PFSK-1 (cell line): ENCODE measurements at regions not wholly inside any gene's neighbourhood (a gene's known extent, or its start where the extent isn't known, plus 50 kb on each side); places are given as distances from the start of the nearest gene placed in this dataset.

Experiments used
- FOXP2 ChIP-seq: optimal IDR thresholded peaks from 2 replicates; pipeline ENCODE3; 2011; ENCODE audit warnings: borderline replicate concordance, control low read depth, inconsistent platforms; ENCODE audit not compliant: insufficient read depth; ENCODE audit errors: extremely low read length, extremely low read depth
- POLR2AphosphoS5 ChIP-seq: IDR thresholded peaks from 2 replicates; pipeline ENCODE4 v1.6.1; 2012; ENCODE audit warnings: low read depth, mild to moderate bottlenecking, control low read depth, low read length, moderate library complexity
- REST ChIP-seq, 2 experiments: IDR thresholded peaks; 2 replicates each; pipeline versions ENCODE4 v1.6.1 to v1.8.0; 2011 to 2012; ENCODE audit warnings: low read depth in 2 of 2, low read length in 2 of 2, control low read depth in 1 of 2, inconsistent platforms in 1 of 2, mild to moderate bottlenecking in 1 of 2, moderate library complexity in 1 of 2; ENCODE audit not compliant: insufficient read depth in 1 of 2
- SIN3A ChIP-seq: IDR thresholded peaks from 2 replicates; pipeline ENCODE4 v1.6.1; 2012; ENCODE audit warnings: mild to moderate bottlenecking, low read length, moderate library complexity, borderline replicate concordance; ENCODE audit not compliant: insufficient read depth
- TAF1 ChIP-seq: IDR thresholded peaks from 2 replicates; pipeline ENCODE4 v1.6.1; 2012; ENCODE audit warnings: low read length, control low read depth, borderline replicate concordance; ENCODE audit not compliant: insufficient read depth

GRCh38 chr4:156280686-156281085 lies 327.0 kb upstream of the CTSO start:
- TF ChIP-seq POLR2AphosphoS5 (no peak), REST (IDR thresholded peaks at IDR 0.05; ENCODE audit: insufficient read depth in 1 of 2, low read depth in 2 of 2, low read length in 2 of 2) (no peak), SIN3A (no peak), TAF1 (no peak), FOXP2 (no peak)
